HG03039 (cell line): ENCODE measurements at regions not wholly inside any gene's neighbourhood (a gene's known extent, or its start where the extent isn't known, plus 50 kb on each side); places are given as distances from the start of the nearest gene placed in this dataset.
"Not testable (repeated sequence)": the region's sequence is repeated elsewhere in the genome, so short reads cannot be mapped to it uniquely, and the experiment has no call there.

Experiments
- ATAC-seq: cut with Tn5 transposase; IDR thresholded peaks from one replicate; pipeline ENCODE4 v1.9.1; 2021; ENCODE audit warnings: mild to moderate bottlenecking, moderate library complexity; ENCODE audit not compliant: unreplicated experiment

DNA sequence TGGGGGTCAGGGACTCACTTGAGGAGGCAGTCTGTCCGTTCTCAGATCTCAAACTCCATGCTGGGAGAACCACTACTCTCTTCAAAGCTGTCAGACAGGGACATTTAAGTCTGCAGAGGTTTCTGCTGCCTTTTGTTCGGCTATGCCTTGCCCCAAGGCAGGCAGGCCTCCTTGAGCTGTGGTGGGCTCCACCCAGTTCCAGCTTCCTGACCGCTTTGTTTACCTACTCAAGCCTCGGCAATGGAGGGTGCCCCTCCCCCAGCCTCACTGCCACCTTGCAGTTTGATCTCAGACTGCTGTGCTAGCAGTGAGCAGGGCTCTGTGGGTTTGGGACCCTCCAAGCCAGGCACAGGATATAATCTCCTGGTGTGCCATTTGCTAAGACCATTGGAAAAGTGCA lies 530.0 kb downstream of the LRRIQ3 start:
- not testable (repeated sequence) for ATAC-seq

DNA sequence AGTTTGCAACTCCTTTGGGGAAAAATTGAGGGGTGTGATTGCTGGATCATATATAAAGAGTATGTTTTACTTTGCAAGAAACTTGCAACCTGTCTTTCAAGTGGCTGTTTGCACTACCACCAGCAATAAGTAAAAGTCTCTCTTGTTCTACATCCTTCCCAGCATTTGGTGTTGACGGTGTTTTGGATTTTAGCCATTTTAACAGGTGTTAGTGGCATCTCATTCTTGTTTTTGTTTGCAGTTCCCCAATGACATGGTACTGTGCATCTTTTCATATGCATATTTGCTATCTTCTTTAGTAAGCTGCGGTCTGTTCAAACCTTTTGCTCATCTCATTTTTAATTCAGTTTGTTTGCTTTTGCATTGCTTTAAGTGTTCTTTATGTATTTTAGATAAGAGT lies 535.5 kb downstream of the LRRIQ3 start:
- no peak for ATAC-seq

DNA sequence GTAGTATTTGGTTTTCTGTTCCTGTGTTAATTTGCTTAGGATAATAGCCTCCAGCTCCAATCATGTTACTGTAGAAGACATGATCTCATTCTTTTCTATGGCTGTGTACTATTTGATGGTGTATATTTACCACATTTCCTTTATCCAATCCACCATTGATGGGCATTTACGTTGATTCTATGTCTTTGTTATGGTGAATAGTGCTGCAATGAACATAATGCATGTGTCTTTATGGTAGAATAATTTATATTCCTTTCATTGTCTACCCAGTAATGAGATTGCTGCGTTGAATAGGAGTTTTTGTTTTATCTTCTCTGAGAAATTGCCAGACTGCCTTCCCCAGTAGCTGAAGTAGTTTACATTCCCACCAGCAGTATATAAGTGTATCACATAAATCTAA lies 538.8 kb downstream of the LRRIQ3 start:
- no peak for ATAC-seq

DNA sequence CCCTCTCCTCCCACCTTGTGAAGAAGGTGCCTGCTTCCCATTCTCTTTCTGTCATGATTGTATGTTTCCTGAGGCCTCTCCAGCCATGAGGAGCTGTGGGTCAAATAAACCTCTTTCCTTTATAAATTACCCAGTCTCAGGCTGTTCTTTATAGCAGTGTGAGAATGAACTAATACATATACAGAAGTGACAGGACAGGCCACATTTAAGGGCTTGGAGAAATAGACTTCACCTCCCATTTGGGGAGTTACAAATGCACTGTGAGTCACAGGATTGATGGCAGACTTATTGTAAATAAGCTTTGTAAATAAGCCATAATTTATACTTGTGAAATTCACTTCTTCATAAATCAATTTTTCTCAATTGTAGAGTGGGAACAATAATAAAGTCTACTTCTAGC lies 543.3 kb downstream of the LRRIQ3 start:
- no peak for ATAC-seq

DNA sequence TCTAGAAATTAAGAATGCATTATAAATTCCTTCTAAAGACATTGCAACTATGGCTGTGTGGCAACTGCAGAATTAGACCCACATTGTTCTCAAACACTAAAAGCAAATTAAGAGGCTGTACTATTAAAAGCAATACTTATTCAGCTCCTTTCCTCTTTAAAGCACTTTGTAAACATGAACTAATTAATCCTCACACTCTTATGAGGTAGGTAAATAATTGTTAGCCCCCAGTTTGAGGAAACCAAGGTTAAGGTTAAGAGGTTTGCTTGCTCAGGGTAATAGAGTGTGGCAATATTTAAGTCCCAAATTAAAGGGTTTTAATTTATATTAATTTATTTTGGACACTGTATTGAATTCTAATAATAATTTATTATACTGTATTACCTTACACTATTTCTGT lies 553.8 kb downstream of the LRRIQ3 start:
- no peak for ATAC-seq

DNA sequence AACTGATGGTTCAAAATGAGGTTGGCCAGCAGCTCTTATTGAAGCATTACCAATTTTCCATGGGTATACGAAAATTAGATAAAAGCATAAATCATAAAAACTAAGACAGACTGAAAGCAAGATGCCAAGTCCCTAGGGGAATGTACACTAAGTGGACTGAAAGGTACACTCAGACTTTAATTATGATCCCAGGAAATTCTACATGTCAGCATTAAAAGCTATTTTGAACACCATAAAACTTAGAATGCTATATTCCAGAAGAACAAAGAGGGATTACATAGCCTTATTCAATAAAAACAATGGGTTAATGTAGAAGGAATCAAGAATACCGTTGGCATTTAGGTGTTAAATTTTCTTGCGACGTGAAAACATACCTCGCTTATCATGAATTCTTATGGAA lies 558.5 kb downstream of the LRRIQ3 start:
- no peak for ATAC-seq

DNA sequence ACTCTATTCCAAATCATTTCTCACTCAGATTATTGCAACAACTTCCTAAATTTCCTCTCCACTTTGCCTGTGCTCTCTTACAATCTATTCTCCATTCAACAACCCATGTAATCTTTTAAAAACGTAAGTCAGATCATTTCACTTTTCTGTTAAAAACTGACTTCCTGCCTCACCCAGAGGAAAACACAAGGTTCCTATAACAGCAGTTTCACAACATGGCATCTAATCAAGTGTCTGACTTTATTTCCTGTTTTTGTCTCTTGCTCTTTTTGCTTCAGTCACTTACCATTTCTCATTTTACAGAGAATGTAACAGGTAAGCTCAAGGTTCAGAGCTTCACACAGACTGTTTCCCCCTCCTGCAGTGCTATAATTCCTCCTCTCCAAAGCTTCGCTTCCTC lies 560.7 kb downstream of the LRRIQ3 start:
- ATAC-seq, result no peak

DNA sequence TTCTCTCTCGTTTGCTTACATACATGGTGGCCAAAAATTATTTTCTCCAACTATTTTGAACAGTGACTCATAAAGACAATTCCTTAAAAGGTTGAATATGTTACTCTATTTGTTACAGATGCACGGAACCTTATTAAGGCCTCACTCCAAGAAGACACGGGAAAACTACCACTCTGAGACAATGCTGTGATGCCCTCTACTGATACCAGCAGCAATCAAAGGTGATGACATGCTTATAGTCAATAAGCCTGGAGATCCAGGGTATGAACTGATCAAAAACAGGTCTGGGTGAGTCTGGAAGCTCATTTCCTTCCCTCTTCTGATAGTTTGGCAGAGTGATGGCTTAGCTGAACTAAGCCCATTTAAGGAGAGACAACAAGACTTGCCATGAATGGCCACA lies 563.0 kb downstream of the LRRIQ3 start:
- no peak for ATAC-seq

DNA sequence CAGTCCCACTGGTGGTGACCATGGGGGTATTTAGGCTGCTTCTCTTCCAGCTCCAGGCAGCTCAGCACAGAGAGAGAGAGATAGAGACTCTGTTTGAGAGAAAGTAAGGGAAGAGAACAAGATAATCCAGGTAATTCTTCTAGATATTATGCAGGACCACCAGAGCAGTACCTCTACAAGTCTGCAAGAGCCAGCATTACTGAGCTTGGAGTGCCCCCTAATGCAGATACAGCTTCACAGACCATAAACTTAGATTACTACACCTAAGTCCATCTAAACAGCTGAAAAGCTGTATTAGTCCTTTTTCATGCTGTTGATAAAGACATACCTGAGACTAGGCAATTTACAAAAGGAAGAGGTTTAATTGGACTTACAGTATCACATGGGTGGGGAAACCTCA lies 570.3 kb downstream of the LRRIQ3 start:
- ATAC-seq, result no peak

DNA sequence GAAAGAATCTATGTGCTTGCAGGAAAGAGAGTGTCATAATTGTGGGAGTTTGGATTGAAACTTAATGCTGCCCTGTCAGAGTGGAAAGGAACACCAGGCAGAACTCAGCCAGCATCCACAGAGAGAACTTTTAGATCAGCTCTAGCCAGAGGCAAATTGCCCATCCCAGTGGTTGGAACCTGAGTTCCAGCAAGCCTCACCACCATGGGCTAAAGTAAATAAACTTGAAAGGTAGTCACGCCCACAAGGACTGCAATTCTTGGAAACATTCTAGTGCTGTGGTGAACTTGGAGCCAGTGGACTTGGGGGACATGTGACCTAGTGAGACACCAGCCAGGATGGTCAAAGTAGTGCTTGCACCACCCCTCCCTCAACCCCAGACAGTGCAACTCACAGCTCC lies 571.6 kb downstream of the LRRIQ3 start:
- ATAC-seq, result no peak

DNA sequence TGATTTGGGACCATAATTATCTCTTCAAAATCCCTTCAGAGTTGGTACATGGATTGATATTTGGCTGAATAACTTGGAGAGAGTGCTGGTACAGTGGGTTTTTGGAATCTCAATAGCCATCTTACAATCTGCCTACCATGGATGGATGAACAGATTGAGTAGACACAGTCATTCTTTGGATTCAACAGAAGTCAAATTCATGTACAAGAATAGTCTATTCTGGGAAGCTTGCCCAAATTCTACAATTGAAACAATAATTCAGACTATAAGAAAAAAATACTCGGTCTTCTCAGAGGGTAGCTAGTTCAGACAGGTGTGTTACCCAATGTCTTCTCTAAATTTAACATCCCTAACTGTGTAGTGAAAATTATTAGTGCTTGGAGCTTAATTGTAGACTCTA lies 574.0 kb downstream of the LRRIQ3 start:
- no peak for ATAC-seq

DNA sequence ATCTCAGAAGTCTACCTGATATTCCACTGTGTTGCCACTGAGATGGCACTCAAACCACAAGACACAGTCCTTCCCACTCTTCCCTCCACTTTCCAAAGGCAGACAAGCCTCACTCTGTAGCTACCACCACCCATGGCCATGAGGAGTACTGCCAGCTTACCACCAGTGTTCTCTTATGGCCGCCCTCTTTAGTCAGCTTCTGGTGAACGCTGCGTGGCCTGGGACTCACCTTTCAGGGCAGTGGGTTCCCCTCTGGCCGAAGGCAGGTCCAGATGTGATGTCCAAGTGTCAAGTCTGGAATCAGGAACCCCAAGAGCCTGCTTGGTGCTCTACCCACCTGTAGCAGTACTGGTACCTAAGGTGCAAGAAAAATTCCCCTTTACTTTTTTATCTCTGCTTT lies 580.8 kb downstream of the LRRIQ3 start:
- ATAC-seq, result no peak

DNA sequence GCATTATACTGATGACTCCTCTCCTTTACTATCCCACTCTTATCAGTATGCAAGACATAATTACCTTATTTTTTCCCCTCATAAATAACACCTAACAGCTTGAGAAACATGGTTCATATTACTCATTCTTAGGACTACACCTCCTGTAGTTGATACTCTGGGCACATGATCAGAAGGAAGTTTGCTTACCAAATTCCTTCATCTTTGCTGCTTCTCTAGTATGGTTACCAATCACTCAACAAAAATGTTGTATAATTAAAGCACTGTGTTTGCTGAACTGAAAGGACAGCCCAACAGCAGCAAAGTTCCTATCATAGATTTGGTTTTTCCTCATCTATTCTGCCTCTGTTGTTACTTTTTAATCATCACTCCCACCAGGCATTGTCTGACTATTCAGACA lies 586.3 kb downstream of the LRRIQ3 start:
- ATAC-seq, result no peak

DNA sequence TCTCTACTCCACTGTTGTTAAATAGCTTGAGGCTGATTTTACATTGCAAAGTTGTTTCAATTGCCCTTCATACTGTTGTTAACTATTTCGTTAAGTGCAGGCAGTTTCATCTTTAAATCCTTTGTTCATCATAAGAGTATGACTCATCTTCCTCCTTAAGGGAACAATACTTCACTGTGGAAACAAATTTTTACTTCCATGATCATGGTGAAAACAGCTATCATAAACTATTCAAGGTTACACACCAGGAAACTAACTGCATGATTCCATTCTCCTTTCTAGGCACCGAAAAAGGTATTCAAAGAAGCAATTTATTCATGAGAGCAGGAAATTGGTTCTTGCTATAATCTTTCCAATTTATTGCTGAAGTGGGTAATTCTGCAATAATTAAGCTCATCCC lies 593.2 kb downstream of the LRRIQ3 start:
- ATAC-seq, result no peak

DNA sequence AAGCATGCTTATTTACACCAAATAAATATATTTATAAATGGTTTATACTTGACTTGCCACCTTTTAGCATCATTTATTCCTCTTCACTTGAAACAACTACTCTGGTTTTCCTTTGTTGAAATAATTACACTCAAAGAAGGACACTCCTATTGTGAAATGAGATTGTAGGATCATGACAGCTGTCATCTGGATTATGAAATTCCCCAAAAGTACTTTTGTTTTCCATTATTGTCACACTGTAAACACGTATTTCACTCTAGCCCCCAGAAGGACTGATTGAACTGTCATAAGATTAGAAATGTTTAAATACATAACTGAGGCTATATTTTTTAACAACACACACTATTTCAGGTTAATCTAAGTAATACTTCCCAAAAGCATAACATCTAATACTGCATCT lies 593.8 kb downstream of the LRRIQ3 start:
- ATAC-seq, result no peak

DNA sequence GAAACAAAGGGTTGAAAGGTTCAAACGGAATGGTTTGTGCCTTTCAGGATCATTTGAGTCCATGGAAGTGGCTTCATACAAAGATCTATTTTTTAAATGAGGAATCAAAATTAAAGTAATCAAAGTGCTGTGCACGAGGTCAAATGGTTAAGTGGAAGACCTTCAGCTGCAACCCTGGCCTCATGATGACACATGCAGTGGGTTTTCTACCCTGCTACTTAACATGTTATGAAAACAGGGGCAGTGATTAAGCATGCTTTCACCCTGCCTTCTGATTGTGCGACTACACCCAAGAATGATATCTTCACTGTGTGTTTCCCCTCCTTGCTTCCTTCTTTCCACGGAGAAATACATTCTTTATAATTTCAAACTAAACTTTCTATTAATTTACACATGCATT lies 604.2 kb downstream of the LRRIQ3 start:
- ATAC-seq, result no peak

DNA sequence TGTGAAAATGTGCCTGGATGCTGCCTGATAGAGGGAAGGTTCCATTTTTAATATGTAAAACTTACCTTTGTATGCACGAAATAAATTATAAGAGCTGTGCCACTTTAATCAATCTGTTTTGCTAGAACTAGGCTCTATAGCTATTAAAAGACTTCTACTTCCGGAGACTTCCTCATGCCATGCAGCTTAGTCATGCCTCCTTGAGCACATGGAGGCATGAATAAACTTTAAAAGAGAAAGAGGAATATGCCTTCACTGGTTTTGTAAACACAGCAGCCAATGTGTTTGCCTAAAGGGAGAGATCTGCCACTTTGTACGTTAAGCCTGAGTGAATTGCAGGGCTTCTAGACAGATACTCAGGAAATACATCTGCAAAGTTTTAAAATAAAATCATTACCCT lies 604.6 kb downstream of the LRRIQ3 start:
- ATAC-seq, result no peak

DNA sequence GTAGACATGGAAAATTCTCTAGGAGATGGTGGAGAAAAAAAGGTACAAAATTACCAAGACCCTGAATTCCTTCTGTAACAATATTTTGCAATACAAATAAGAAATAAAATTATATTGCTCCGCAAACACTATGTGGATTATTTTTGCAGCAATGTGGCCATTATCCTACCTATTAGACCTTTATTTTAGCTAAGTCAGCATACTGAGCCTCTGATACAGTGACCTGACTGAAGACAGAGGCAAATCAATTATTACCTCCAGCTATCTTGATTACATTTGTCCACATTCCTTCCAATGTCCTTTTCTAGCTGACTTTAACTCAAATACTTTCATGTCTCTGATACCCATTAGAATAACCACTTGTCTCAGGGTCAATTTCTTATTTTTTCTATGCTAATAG lies 610.9 kb downstream of the LRRIQ3 start:
- ATAC-seq, result no peak

DNA sequence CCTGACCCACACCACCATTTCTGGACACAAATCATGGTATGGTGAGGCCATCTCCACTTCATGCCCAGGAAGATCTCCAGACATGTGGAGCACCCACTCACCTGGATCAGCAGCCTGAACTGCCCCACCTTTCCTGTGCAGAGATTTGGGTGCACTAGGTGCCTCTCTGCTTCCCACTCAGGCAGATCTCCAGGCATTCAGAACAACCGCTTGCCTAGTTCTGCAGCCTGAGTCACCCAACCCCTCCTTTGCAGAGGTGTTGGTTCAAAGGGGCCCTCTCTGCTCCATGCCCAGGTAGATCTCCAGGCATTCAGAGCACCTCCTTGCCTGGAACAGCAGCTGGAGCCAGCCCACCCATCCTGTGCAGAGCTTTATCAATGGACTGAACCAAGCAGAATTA lies 620.8 kb downstream of the LRRIQ3 start:
- no peak for ATAC-seq

DNA sequence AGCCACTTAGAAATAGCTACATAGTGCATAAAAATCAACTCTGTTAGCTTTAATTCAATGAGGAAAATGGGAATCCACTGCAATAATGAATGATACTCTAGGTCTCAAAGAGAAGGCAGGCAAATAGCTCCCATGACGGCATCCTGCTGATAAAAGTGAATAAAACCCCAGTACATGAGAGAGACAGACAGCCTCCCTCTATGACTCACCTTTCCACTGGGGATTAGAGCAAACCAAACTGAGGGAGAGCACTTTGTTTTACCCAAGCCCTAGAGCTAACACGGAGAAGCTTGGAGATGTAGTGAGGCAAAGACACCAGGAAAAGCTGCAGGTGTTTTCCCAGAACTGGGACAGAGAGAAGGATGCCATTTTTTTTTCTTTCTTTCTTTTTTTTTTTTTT lies 621.9 kb downstream of the LRRIQ3 start:
- no peak for ATAC-seq

DNA sequence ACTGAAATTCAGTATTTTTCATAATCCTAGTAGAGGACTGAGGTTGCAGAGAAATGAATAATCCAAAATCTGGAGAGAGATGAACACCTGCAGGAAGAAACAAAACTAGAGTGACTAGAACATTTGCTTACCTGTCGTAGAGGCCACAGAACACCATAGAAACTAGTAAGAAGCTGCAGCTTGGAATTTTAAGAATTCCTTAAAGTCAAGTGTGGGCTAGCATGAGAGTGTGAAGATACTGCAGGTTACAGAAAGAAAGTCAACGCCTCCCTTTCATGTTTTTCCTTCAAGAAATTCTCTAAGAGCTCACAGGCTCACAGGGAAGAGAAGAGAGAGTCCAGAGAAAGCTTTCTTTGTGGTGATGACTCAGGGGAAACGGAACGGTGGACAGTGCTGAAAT lies 633.7 kb downstream of the LRRIQ3 start:
- no peak for ATAC-seq

DNA sequence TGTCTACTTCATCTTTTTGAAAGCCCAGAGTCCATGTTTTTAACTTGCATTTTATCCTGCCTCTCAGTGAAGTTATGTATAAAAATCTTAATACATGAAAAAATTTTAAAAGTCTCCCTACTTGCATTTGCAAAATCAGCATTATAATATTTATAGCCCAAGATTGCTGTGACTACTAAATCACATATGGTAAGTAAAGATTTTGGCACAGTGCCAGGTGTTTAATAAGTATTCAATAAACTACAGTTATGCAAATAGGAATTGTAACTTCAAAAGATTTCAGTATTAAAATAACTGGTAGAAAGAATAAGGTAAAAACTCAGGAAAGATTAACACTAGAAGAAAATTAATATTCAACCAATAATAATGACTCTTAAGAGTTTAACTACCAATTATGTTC lies 641.7 kb downstream of the LRRIQ3 start:
- no peak for ATAC-seq

DNA sequence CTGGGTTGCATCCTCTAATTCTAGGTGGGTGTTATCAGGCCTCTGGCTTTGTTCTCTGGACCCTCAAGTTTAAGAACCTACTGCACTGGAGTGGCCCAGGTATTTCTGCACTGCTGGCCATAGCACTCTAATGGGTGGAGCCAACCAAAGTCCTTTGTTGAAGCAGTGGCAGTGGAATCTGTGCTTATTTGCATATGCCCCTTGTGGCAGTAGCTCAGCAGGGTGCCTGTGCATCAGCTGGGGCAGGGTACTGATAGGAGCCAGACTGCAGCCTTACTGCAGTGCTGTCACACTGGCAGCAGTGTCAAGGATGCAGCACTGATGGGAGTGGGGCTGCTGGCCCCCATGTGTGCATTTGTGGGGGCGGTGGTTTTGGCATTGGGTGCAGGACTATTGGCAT lies 660.6 kb downstream of the LRRIQ3 start:
- ATAC-seq, result no peak

DNA sequence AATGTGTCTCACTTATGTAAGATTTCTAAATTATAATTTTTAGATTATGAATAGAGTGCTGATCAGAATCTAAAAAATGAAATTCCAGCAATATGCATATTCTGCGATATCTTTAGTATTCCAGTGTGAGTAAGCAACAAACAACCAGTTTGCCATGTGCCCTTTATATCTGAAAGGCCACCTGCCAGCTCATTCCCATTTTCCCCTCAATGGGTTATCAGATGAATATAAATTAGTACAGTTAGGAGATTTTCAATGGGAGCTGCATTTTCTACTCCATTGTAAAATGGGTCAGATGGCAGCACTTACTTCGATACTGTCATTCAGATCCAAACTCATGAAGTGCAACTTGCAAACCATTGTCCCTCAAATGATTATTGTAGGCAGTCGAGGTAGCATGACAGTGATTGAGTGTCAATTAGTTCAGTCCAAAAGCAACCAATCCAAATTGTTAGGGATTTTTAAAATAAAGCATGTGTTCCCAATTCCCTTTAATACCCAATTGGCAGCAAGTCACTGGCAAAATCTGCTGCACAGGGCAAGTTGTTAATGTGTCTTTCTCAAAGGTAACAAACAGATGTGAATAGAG lies 680.3 kb downstream of the LRRIQ3 start:
- no peak for ATAC-seq
